HUES64 (cell line): ENCODE measurements at regions not wholly inside any gene's neighbourhood (a gene's known extent, or its start where the extent isn't known, plus 50 kb on each side); places are given as distances from the start of the nearest gene placed in this dataset.

Experiments
- H3K27ac ChIP-seq: 2 replicates; pipeline ENCODE4 v1.7.0; 2013; ENCODE audit warnings: low read depth, low read length, inconsistent platforms
- H3K27me3 ChIP-seq: 2 replicates; pipeline ENCODE4 v1.6.1; 2013; ENCODE audit warnings: mild to moderate bottlenecking, low read length; ENCODE audit not compliant: insufficient read depth
- H3K36me3 ChIP-seq: 2 replicates; pipeline ENCODE4 v1.6.1; 2013; ENCODE audit warnings: mild to moderate bottlenecking, low read length; ENCODE audit not compliant: insufficient read depth
- H3K4me1 ChIP-seq: 2 replicates; pipeline ENCODE4 v1.6.1; 2013; ENCODE audit warnings: mild to moderate bottlenecking, low read length, moderate library complexity; ENCODE audit not compliant: insufficient read depth
- H3K4me3 ChIP-seq: 2 replicates; pipeline ENCODE4 v1.5.1; 2013; ENCODE audit warnings: mild to moderate bottlenecking, low read length, moderate library complexity
- H3K9ac ChIP-seq: 2 replicates; pipeline ENCODE4 v1.6.1; 2013; ENCODE audit warnings: mild to moderate bottlenecking, low read depth, low read length
- H3K9me3 ChIP-seq: 2 replicates; pipeline ENCODE4 v1.6.1; 2013; ENCODE audit warnings: low read depth, low read length; ENCODE audit not compliant: insufficient read depth
- WGBS: fragments of 150-250, 120-280 bp; methylation state at CpG from one replicate; pipeline ENCODE4 v1.1.7; 2013; ENCODE audit warnings: missing lambda C conversion rate; 5-methylcytosine and 5-hydroxymethylcytosine counted together

GRCh38 chr11:27201454-27202302 lies 161.1 kb downstream of the BBOX1 start:
- 68% methylated on average over 9 of the region's 10 CpGs for WGBS
- Histone ChIP-seq H3K9me3 (no peaks in the 10 kb centered on the region), H3K36me3 (no peaks in the 10 kb centered on the region), H3K9ac (no peak overlapping the region), H3K4me1 (peaks cover 5% of the 10 kb centered on the region), H3K27ac (no peak overlapping the region), H3K27me3 (no peaks in the 10 kb centered on the region), H3K4me3 (no peak overlapping the region)

GRCh38 chr11:27200779-27201453 lies 160.3 kb downstream of the BBOX1 start:
- Histone ChIP-seq H3K9me3 (no peaks in the 10 kb centered on the region), H3K27me3 (no peaks in the 10 kb centered on the region), H3K27ac (no peak overlapping the region), H3K4me3 (no peak overlapping the region), H3K36me3 (no peaks in the 10 kb centered on the region), H3K9ac (no peak overlapping the region), H3K4me1 (peaks cover 10% of the 10 kb centered on the region)
- whole genome bisulfite sequencing = 86% methylated on average over 1 of the region's 1 CpG

GRCh38 chr11:27196203-27196897 lies 155.7 kb downstream of the BBOX1 start:
- H3K9me3 ChIP-seq = no peaks in the 10 kb centered on the region
- H3K36me3 ChIP-seq = no peaks in the 10 kb centered on the region
- no peaks in the 10 kb centered on the region for H3K27me3 ChIP-seq
- 65% methylated on average over 6 of the region's 6 CpGs for WGBS
- H3K4me1 ChIP-seq = peaks cover 7% of the 10 kb centered on the region
- no peak overlapping the region for H3K9ac ChIP-seq
- H3K27ac ChIP-seq = no peak overlapping the region
- H3K4me3 ChIP-seq = no peak overlapping the region

GRCh38 chr11:27195837-27196202 lies 155.2 kb downstream of the BBOX1 start:
- Histone ChIP-seq H3K4me3 (no peak overlapping the region), H3K36me3 (no peaks in the 10 kb centered on the region), H3K27me3 (no peaks in the 10 kb centered on the region), H3K9me3 (no peaks in the 10 kb centered on the region), H3K9ac (no peak overlapping the region), H3K27ac (no peak overlapping the region), H3K4me1 (peaks cover 7% of the 10 kb centered on the region)

GRCh38 chr11:27194976-27195375 lies 154.4 kb downstream of the BBOX1 start:
- no peaks in the 10 kb centered on the region for H3K36me3 ChIP-seq
- H3K4me1 ChIP-seq = peaks cover 7% of the 10 kb centered on the region
- 89% methylated on average over 1 of the region's 1 CpG for WGBS
- no peak overlapping the region for H3K27ac ChIP-seq
- H3K4me3 ChIP-seq = no peak overlapping the region
- H3K27me3 ChIP-seq = no peaks in the 10 kb centered on the region
- no peak overlapping the region for H3K9ac ChIP-seq
- H3K9me3 ChIP-seq = no peaks in the 10 kb centered on the region

GRCh38 chr11:27193434-27194225 lies 153.0 kb downstream of the BBOX1 start:
- Histone ChIP-seq H3K36me3 (no peaks in the 10 kb centered on the region), H3K9me3 (no peaks in the 10 kb centered on the region), H3K4me3 (no peak overlapping the region), H3K4me1 (peaks cover 7% of the 10 kb centered on the region), H3K27me3 (no peaks in the 10 kb centered on the region), H3K27ac (no peak overlapping the region), H3K9ac (no peak overlapping the region)
- 95% methylated on average over 7 of the region's 7 CpGs for WGBS

GRCh38 chr11:27192184-27192583 lies 151.6 kb downstream of the BBOX1 start:
- 87% methylated on average over 4 of the region's 4 CpGs for WGBS
- Histone ChIP-seq H3K27ac (no peak overlapping the region), H3K36me3 (no peaks in the 10 kb centered on the region)

GRCh38 chr11:27191639-27192038 lies 151.0 kb downstream of the BBOX1 start:
- no peaks in the 10 kb centered on the region for H3K9me3 ChIP-seq
- 95% methylated on average over 2 of the region's 2 CpGs for whole genome bisulfite sequencing

More at GRCh38 chr11:27192184-27192583, 151.6 kb downstream of the BBOX1 start:
- Histone ChIP-seq H3K9ac (no peak overlapping the region), H3K27me3 (no peaks in the 10 kb centered on the region), H3K9me3 (no peaks in the 10 kb centered on the region), H3K4me1 (peaks cover 7% of the 10 kb centered on the region), H3K4me3 (no peak overlapping the region)

GRCh38 chr11:27188696-27189095 lies 148.1 kb downstream of the BBOX1 start:
- Histone ChIP-seq H3K9ac (no peak overlapping the region), H3K27me3 (no peaks in the 10 kb centered on the region), H3K27ac (no peak overlapping the region), H3K36me3 (no peaks in the 10 kb centered on the region), H3K4me3 (no peak overlapping the region), H3K9me3 (peaks cover 7% of the 10 kb centered on the region; the same call in 1 of the 2 replicates), H3K4me1 (0 out of 2 replicates have a peak, but pooled peaks cover 6% of the 10 kb centered on the region)
- WGBS = 80% methylated on average over 5 of the region's 5 CpGs

More at GRCh38 chr11:27191639-27192038, 151.0 kb downstream of the BBOX1 start:
- no peak overlapping the region for H3K4me3 ChIP-seq
- H3K27me3 ChIP-seq = no peaks in the 10 kb centered on the region
- H3K36me3 ChIP-seq = no peaks in the 10 kb centered on the region
- no peak overlapping the region for H3K9ac ChIP-seq
- H3K27ac ChIP-seq = no peak overlapping the region
- H3K4me1 ChIP-seq = peaks cover 5% of the 10 kb centered on the region

GRCh38 chr11:27187848-27188621 lies 147.4 kb downstream of the BBOX1 start:
- 86% methylated on average over 5 of the region's 5 CpGs for WGBS
- H3K27ac ChIP-seq = no peak overlapping the region
- H3K27me3 ChIP-seq = no peaks in the 10 kb centered on the region
- no peak overlapping the region for H3K4me3 ChIP-seq
- no peaks in the 10 kb centered on the region for H3K36me3 ChIP-seq
- H3K9ac ChIP-seq = no peak overlapping the region
- 0 out of 2 replicates have a peak, but pooled peaks cover 6% of the 10 kb centered on the region for H3K4me1 ChIP-seq
- H3K9me3 ChIP-seq = peaks cover 7% of the 10 kb centered on the region; the same call in 1 of the 2 replicates
